ENCODE measurements at regions not wholly inside any gene's neighbourhood (a gene's known extent, or its start where the extent isn't known, plus 50 kb on each side); places are given as distances from the start of the nearest gene placed in this dataset.
"Not testable (repeated sequence)": the region's sequence is repeated elsewhere in the genome, so short reads cannot be mapped to it uniquely, and the experiment has no call there.

- DNase-seq, result peak in 1 of 5 donors; percentile 64
- Histone ChIP-seq H3K27ac (ENCODE audit: low read depth in 2 of 2, low read length in 2 of 2) (no peak overlapping the region), H3K9ac (ENCODE audit: low read length in 3 of 3) (no peak overlapping the region), H3K9me3 (ENCODE audit: control insufficient read depth in 2 of 3, insufficient read depth in 1 of 3, low read length in 3 of 3) (no peaks in the 10 kb centered on the region), H3K27me3 (ENCODE audit: control insufficient read depth, insufficient read depth, low read length) (no peaks in the 10 kb centered on the region), H3K4me1 (ENCODE audit: control insufficient read depth in 2 of 3, insufficient read depth in 2 of 3, low read depth in 1 of 3, low read length in 3 of 3) (no peaks in the 10 kb centered on the region), H3K4me3 (ENCODE audit: low read length in 3 of 3) (no peak overlapping the region), H3K36me3 (ENCODE audit: control insufficient read depth in 2 of 3, insufficient read depth in 3 of 3, low read length in 3 of 3) (no peaks in the 10 kb centered on the region)
- TF ChIP-seq CTCF (IDR thresholded peaks at IDR 0.05; ENCODE audit: borderline replicate concordance, extremely low read depth, insufficient read depth), result no peak
- intact Hi-C loops (cut with DNase I), result no loop called here
- no peak for FAIRE-seq
Observed at GRCh38 chr4:116275006-116275405, 810.4 kb downstream of the TRAM1L1 start.

- Histone ChIP-seq H3K36me3 (ENCODE audit: control insufficient read depth in 2 of 3, insufficient read depth in 3 of 3, low read length in 3 of 3) (no peaks in the 10 kb centered on the region), H3K4me1 (ENCODE audit: control insufficient read depth in 2 of 3, insufficient read depth in 2 of 3, low read depth in 1 of 3, low read length in 3 of 3) (no peaks in the 10 kb centered on the region), H3K9ac (ENCODE audit: low read length in 3 of 3) (no peak overlapping the region), H3K27me3 (ENCODE audit: control insufficient read depth, insufficient read depth, low read length) (no peaks in the 10 kb centered on the region), H3K9me3 (ENCODE audit: control insufficient read depth in 2 of 3, insufficient read depth in 1 of 3, low read length in 3 of 3) (no peaks in the 10 kb centered on the region), H3K4me3 (ENCODE audit: low read length in 3 of 3) (no peak overlapping the region), H3K27ac (ENCODE audit: low read depth in 2 of 2, low read length in 2 of 2) (no peak overlapping the region)
- FAIRE-seq (no peak), DNase-seq (no peak)
- intact Hi-C loops (cut with DNase I), result no loop called here
- TF ChIP-seq CTCF (IDR thresholded peaks at IDR 0.05; ENCODE audit: borderline replicate concordance, extremely low read depth, insufficient read depth), result no peak
Observed at GRCh38 chr4:116272336-116272735, 813.0 kb downstream of the TRAM1L1 start.

GRCh38 chr4:116260931-116261330 lies 824.4 kb downstream of the TRAM1L1 start:
- H3K27me3 ChIP-seq (ENCODE audit: control insufficient read depth, insufficient read depth, low read length); H3K27ac ChIP-seq (ENCODE audit: low read depth in 2 of 2, low read length in 2 of 2); H3K4me1 ChIP-seq (ENCODE audit: control insufficient read depth in 2 of 3, insufficient read depth in 2 of 3, low read depth in 1 of 3, low read length in 3 of 3); H3K36me3 ChIP-seq (ENCODE audit: control insufficient read depth in 2 of 3, insufficient read depth in 3 of 3, low read length in 3 of 3); intact Hi-C loops (cut with DNase I); DNase-seq; FAIRE-seq; H3K9ac ChIP-seq (ENCODE audit: low read length in 3 of 3); H3K4me3 ChIP-seq (ENCODE audit: low read length in 3 of 3): not testable (repeated sequence)
- H3K9me3 ChIP-seq (ENCODE audit: control insufficient read depth in 2 of 3, insufficient read depth in 1 of 3, low read length in 3 of 3), result peaks cover 0 to 17% (median 4%) of the 10 kb centered on the region in 3 donors

GRCh38 chr4:116244771-116245170 lies 840.6 kb downstream of the TRAM1L1 start:
- FAIRE-seq, result no peak
- H3K36me3 ChIP-seq (ENCODE audit: control insufficient read depth in 2 of 3, insufficient read depth in 3 of 3, low read length in 3 of 3), result no peaks in the 10 kb centered on the region

More at GRCh38 chr4:116244771-116245170, 840.6 kb downstream of the TRAM1L1 start:
- Histone ChIP-seq H3K4me1 (ENCODE audit: control insufficient read depth in 2 of 3, insufficient read depth in 2 of 3, low read depth in 1 of 3, low read length in 3 of 3) (no peaks in the 10 kb centered on the region), H3K4me3 (ENCODE audit: low read length in 3 of 3) (no peak overlapping the region), H3K27ac (ENCODE audit: low read depth in 2 of 2, low read length in 2 of 2) (no peak overlapping the region), H3K9me3 (ENCODE audit: control insufficient read depth in 2 of 3, insufficient read depth in 1 of 3, low read length in 3 of 3) (no peaks in the 10 kb centered on the region), H3K27me3 (ENCODE audit: control insufficient read depth, insufficient read depth, low read length) (no peaks in the 10 kb centered on the region), H3K9ac (ENCODE audit: low read length in 3 of 3) (no peak overlapping the region)
- DNase-seq, result no peak
- no peak for TF ChIP-seq CTCF (IDR thresholded peaks at IDR 0.05; ENCODE audit: borderline replicate concordance, extremely low read depth, insufficient read depth)
- intact Hi-C loops (cut with DNase I), result no loop called here

All from kidney (tissue), 13 donors.